NK-92 treated with Interleukin-12 subunit alpha and Interleukin-12 subunit beta, amount 100 ng/mL, for 24 hours (cell line): ENCODE measurements at regions not wholly inside any gene's neighbourhood (a gene's known extent, or its start where the extent isn't known, plus 50 kb on each side); places are given as distances from the start of the nearest gene placed in this dataset.
A peak's percentile ranks its signal among the peaks of the same experiment; 100 is the strongest.

Experiments
- DNase-seq: peaks from one replicate; lab custom pipeline; 2025; lab: John Stamatoyannopoulos, UW

DNA sequence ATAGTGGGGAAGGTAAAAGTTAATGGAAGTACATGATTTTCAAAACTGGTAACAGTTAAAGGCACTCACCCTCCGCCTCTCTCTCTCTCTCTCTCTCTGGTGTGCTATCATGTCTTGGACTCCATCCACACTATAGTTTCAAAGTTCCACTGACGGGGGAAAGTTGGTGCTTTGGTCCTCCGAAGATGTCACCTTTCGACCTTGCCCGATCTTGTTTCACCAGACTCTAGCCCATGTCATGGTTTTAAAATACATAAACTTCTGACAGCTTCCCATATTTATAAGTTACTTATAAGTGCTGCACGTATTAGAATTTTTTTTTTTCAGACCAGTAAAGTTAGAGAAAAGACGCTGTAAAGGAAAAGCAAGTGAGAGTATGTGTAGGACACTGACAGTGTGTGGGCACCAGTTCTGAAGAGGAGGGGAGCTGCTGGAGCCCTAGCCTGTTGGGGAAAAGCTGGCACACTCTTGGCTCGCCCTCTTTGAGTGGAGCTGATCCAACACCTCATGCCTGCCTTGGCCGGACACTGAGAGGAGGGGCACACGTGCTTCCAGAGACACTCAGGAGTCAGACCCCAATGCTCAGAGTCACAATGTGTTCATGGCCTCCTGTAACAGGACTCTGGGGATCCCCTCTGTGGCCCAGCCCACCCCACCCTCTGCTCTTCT lies 200.5 kb upstream of the TPM1 start:
- DNase-seq = no peak

DNA sequence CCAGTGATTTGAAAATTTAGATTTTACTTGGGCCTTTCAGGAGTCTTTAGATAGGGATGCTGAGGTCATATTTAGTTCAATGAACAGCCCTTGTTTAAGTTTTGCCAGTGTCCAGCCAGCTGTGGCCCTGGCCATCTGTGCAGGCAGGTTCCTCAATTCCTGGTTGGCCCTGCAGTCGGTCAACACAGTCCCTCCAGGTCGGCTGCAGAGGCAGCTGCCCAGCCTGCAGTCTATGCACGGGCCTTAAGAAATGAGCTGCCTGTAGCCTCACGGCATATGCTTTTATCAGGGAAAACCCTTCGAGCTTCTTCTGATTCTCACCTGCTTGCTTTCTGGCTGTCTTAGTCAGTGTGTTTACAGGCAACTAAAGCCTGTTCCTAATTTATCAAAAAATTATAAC lies 199.2 kb upstream of the TPM1 start:
- DNase-seq = no peak

DNA sequence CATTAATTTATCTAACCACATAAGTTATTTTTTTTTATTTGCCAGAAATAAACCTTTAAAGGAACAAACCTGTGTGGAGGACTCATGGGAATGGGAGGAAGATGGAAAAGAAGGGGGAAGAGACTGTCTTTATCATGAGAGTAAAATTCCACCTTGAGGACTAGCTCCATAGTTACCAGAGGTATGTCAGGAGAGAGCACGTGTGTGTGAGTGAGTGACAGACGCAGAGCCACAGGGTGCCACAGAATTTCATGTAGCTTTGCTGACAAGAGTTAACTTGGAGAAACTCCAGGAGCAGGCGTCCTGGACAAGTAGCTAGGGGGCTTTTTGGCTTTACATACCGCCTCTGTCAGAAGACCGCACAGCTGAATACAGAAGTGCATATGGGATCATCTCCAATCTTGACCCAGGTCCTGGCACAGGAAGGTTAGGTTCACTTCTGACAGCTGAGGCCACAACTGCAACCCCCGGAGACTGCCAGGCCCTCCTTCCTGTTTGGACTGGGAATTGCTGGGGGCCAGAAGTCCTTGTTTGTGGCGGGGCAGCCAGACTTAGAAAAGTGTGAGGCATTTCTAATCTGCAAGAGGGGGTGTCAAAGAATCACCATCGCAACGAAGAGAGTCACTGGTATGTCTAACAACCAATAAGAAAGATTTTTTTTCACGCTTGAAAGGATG lies 197.8 kb upstream of the TPM1 start:
- no peak for DNase-seq

DNA sequence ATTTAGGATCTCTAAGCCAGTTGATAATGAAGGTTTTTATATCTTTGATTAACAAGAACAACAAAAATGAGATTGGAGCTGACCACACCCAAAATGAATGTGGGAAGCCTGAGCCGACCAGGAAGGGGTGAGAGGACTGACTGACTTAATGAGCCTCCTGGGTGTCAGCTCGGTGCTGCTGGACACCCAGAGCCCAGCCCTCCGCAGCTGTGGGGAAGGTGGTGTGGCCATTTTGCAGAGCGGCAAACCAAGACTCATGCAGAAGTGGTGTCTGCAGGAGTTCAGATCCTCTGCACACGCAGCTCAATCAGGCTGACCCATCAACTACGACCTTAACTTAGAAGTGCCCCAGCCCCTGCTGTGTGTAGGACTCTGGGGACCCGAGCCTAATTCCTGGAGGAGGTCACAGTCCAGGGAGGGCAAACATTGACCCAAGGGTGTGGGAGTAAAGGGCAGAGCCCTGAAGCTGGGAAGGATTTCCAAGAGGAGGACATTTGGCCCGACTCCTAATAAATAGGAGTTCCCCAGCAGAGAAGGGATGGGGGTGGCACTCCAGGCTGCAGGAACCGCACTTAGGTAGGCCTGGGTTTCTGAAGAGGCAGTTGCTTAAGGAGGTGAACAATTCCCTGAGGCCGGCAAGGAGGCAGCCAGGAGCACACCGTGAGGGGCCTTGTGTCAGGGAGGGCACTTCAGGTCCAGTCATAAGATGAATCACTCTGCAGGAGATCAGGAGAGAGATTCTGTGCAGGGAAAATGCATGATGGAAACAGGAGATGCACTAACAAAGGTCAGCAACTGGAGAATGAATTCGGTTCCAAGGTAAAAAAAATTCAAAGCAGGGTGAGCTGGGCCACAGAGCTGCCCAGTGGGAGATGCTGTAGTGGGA lies 197.1 kb upstream of the TPM1 start:
- DNase-seq = no peak

DNA sequence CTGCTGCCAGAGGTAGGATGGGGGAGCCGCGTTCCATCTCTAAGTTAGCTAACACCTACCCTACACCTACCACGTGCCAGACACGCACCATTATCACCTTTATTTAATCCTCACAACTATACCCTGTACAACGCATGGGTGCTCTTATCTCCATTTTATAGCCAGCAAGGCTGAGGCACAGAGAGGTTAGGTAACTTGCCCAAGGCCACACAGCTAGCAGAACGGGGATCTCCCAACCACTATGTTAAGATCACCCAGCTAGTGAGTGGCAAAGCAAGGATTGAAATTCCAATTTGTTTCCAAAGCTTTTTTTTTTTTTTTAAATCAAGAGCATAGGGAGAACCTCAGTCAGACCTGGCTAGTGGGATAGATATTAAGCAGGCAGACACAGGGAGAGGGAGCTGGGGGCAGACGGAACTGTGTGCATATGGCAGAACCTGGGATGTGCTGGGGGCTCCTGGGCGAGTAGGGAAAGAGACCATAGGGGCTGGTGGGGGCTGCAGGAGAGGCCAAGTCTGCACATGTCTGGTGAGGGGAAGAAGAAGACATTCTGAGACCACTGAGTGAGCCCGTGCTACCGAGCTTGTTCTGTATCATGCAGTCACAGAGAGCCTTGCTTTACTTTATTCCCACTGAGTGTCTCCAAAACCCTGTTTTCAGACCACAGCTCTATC lies 196.3 kb upstream of the TPM1 start:
- DNase-seq = no peak

DNA sequence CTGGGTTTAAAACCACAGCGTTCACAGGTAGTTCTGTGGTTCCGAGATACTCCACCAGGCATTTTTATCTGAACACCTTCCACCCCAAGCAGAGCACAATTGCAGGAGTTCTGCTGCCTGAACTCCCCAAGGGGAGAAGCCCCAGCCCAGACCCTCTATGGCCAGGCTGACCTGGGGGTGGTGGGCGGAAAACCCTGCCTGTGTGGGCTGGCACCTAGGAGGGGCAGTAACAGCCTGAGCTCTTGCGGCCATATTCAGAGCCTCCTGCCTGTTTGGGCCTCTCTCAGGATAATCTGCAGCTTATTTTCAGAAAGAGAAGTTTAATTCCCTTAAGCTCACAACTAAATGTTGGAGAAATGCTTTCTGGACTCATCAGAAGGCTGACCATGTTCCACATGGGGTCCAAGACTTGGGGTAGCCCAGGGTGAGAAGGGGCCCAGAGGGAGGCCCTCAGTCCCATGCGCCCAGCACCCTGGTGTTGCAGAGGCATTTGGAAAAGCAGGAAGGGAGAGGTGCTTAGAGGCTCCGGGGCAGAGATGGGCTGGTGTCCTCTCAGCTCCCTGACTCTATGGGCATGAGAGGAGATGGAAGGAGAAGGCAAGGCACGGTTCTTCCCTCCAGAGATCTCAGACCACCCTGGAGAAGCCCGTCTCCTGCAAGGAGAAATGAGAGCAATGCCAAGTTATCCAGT lies 195.6 kb upstream of the TPM1 start:
- no peak for DNase-seq

DNA sequence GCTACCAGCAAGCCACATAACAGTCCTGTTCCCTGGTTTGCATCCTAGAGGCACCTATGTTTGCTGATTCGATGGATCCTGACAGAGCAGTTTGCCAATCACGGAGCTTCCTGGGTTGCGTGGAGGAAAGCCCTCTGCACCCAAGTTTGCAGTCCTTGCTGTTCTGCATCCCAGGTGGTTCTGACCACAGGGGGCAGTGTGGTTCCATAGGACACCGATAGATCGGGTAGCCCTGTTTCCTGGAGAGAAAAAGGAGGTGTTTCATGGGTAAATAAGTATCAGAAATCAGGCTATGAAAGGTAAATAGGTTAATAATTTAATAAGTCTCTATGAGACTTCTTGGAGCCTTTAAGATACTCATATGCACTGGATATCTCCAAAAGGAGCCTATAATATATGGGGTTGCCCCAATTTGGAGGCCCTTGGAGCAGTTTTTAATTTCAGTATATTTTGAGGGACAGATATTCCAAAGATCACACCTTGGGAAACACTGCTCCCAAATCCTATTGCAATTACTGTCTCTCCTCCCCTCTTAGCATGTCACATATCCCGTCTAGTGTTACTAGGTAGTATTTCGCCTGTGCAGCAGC lies 194.6 kb upstream of the TPM1 start:
- no peak for DNase-seq

DNA sequence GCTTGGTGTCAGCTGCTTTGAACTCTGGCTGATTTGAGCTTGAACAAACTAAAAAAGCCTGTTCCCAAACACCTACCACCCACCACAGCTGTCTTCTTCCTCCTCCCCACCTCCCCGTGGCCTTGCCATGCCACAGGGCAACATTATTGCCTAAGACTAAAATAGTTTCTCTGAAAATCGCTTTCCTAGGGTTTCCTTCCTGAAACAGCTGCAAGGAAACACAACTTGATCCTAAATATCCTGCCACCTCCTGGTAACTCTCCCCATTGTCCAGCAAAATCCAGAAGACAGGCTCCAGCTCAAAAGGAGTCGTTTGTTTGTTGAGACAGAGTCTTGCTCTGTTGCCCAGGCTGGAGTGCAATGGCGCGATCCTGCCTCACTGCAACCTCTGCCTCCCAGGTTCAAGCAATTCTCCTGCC lies 193.9 kb upstream of the TPM1 start:
- DNase-seq = no peak

DNA sequence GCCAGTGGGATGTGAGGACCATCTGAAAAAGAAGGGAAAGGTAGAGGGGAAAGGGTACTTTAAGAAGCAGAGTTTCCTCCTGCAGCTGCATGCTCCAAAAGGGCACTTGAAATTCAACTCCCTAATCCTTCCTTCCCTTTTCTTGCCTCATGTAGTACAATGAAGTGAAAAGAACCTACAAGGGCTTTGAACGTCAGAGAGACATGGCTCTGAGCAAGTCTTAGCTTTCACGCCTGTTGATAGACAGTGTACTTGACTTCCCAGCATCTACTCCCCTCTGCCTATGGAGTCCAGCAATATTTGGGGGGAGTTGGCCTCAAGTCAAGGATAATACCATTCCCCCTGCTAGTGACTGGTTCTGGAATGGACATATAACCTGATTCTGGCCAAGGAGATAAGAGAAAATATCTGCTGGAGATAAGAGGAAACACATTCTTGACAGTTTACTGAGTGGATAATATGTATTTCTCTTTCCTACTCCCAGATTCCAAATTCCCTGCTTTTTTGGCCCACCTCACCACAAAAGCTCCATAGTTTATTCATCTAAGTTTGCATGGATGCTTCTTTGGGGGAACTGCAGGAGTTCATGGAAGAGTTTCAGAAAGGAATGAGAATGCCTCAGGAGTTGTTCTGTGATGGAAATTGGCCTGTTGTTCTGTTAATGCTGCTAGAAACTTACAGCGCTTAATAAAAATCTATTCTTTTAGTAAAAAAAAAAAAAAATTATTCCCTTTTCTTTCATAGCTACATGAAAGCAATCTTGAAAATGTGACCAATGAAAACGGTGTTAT lies 193.0 kb upstream of the TPM1 start:
- no peak for DNase-seq

DNA sequence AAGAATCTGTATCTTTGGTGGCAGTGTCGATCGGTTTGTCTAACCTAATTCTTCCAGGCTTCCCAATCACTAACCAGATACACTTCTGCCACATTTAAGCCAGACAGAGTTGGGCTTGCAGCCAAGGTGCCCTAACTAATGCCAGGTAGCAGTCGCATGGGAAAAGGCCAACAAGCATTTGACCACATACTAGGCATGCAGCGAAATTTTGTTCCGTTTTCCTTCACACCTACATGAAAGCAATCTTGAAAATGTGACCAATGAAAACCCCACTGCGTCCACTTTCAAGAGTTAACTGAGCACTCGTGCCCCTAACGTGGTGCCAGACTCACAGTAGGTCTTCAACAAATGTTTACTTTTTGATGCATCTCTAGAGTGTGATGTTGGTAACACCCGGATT lies 192.2 kb upstream of the TPM1 start:
- DNase-seq = no peak

DNA sequence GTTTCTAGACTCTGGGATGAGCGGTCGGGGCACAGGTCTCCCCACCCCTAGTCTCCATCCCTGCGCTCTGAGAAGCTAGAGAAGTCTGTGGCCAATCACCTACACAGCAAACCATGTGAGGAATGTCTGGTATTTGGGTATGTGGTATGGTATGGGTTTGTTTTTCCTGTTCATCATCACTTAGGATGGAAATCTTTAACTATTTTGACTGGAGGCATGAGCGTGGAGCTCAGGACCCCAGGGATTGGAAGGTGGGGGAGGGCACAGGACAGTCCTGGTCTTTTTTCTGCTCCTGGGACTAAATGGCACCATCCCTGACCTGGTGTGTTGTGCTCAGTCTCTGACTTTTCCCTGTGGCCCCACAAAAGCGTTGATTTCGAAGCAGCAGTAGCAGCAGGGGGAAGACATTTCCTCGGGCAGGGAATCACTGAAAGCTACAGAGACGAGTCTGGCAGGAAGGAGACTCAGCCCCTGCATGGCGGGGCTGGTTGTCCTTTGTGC lies 191.7 kb upstream of the TPM1 start:
- DNase-seq = no peak

DNA sequence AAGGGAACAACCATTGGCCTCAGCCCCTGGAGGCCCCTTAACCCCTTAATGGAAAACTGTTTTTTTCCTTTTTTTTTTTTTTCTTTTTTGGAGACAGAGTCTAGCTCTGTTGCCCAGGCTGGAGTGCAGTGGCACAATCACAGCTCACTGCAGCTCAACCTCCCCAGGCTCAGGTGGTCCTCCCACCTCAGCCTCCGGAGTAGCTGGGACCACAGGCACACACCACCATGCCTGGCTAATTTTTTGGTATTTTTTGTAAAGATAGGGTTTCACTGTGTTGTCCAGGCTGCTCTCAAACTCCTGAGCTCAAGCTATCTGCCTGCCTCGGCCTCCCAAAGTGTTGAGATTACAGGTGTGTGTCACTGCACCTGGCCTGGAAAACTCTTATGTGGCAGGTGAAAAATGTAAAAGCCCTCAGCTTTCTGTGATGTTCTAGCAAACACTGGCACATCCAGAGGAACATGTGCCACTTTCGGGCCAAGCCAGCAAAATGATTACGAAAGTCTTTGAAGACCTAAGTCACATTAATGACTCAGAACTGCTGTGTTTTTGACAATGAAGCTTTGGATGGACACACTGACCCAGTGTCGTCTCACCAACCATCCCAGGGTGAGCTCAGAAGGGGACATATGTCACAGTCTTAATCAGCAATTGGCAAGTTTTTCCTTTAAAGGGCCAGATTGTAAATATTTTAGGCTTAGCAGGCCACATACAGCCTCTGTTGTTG lies 189.3 kb upstream of the TPM1 start:
- DNase-seq = no peak

DNA sequence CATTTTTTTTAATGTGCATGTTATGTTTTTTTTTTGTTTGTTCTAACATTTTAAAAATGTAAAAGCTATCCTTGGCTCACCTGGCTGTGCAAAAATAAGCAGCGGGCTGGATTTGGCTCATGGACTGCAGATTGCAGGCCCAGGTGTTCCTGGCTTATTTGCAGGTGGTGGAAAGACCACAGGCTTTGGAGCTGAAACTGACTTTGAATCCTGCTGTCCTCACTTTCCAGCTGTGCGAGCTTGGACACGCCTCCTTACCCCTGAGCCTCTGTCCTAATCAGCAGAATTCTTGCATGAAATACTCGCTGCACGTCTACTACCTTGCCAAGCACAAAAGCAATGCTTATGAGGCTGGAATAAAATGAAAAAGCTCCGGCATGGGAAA lies 188.7 kb upstream of the TPM1 start:
- DNase-seq = no peak

DNA sequence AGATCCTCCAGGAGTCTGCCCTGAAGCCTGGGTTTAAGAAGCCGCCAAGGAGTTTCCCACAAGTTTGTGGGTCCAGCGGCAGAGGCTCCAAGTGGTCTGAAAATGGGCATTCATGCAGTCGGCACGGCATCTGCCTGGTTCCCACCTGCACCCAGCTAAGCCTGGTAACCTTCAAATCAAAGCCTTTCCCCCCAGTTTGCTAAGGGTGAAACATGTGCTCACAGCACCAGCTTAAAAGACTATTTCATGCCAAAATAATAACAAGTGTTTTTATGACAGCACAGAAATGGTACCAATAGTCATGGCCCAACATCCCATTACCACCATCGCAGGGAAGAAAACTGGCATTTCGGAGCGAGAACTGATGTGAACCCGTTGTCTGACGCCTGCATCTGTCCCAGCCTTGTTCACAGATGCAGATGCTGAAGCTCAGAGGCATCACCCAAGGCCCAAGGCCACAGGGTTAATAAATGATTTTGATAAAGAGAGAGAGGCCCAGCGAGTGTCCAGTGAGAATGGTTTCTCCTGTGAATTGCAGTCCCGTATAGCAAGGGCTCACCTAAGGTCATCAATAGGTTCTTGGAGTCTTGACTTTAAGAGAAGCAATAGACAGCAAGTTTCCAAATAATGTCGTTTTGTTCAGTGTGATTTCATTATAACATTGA lies 188.0 kb upstream of the TPM1 start:
- DNase-seq = no peak

DNA sequence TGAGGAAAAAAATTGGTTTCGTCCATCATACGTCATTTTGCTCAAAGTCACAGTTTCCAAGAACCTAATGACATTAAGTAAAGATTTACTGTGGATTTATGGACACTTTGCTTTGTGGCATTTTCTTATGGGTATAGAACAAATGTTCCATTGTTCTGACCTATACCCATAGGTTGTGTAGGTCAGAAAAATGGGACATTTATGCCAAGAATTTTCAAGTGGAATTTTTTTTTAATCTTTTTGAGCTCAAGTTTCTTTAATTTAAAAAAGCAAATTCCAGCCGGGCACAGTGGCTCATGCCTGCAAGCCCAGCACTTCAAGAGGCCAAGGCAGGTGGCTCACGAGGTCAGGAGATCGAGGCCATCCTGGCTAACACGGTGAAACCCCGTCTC lies 187.5 kb upstream of the TPM1 start:
- DNase-seq = no peak

DNA sequence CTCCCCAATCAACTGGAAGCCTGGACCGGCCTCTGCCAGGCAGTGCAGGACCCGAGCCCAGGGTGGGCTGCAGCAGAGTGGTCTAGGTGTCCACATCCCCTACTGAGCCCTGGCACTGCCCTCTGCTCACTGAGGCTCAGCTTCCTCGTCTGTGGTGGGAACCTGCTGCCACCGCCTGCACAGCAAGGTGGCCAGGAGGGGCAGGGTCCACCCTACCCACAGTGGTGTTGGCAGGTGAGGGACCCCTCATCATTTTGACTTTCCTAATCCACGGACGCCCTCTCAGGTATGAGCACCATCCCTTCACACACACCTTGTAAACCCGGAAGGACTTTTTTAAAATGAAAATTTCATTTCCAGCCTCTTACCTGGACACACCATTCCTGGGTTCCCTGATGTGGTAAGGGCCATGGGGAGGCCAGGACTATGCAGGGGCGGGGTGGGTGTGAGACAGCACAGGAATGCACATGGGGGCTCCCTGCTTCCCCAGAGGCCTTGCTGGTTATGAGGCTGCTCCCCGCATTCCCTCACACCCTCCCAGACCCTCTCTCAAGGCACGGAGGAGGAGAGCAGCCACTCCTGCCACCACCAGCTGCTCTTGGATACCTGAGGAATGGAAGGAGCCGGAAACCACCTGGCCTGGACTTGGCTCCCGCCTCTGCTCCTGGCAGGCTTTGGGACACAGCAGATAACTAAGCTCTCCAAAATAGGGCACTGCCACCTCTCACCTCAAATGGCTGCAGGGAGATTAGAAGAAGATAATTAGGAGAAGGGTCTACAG lies 185.9 kb upstream of the TPM1 start:
- DNase-seq = no peak

DNA sequence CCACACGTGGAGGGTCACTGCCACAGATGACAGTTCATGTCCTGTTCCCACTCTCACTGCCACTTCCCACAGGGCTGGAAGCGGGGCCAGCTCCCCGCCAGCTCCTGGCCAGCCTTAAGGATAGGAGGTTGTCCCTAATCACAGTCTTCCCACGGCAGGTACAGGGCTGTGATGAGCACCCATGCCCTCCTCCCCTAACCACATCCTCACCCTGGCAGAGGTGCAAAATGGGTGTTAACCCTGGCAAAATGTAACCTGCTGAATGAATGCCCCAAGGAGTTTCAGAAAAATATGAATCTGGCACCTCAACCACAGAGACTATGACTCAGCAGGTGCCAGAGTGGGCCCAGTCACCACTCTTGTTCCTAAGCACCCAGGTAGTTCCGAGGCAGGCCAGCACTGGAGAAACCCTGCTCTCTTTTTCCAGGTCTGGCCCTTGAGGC lies 185.1 kb upstream of the TPM1 start:
- DNase-seq = peak; percentile 68

DNA sequence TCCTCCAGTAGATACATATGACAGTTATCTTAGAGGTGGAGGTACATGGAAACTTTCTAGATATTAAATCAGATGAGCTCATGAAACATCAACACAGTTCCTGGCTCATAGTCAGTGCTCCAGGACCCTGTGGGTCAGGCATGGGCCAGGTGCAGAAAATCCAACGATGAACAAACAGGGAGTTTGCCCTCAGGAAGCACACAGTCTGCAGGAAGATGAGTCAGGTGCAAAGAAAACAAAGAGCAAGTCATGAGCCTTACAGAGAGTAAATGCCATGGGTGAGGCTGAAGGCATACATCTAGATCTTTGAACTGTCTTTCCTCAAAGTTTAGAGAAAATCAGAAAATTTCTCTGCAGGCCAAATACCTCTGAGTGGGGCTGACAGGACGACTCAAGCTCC lies 184.2 kb upstream of the TPM1 start:
- DNase-seq = no peak
